GM23338 (cell line): ENCODE measurements at regions not wholly inside any gene's neighbourhood (a gene's known extent, or its start where the extent isn't known, plus 50 kb on each side); places are given as distances from the start of the nearest gene placed in this dataset.

ENCODE experiments used
- ATAC-seq: fragments of 200-7000 bp; cut with Tn5 transposase; 3 replicates; pipeline ENCODE4 v1.9.1; 2020
- DNase-seq: peaks from one replicate; pipeline ENCODE4 v3.0.0-alpha.2; 2015; ENCODE audit warnings: low spot score
- H2AFZ ChIP-seq: fragments of 200-600 bp; sonication (generic); 2 replicates; pipeline ENCODE4 v1.8.0; 2016; ENCODE audit warnings: antibody characterized with exemption, mild to moderate bottlenecking, moderate library complexity
- H3F3A ChIP-seq: fragments of 200-600 bp; sonication (generic); replicated peaks from 2 replicates; pipeline ENCODE4 v1.8.0; 2017; ENCODE audit warnings: antibody characterized with exemption, mixed run types, low read depth
- H3K27ac ChIP-seq: fragments of 200-600 bp; sonication (generic); 2 replicates; pipeline ENCODE4 v1.6.1; 2016; ENCODE audit warnings: low read depth
- H3K27me3 ChIP-seq: fragments of 200-600 bp; sonication (generic); 2 replicates; pipeline ENCODE4 v1.8.0; 2016; ENCODE audit warnings: mild to moderate bottlenecking, mixed run types, moderate library complexity; ENCODE audit not compliant: insufficient read depth
- H3K36me3 ChIP-seq: fragments of 200-600 bp; sonication (generic); 2 replicates; pipeline ENCODE4 v1.8.0; 2016; ENCODE audit warnings: mild to moderate bottlenecking; ENCODE audit not compliant: insufficient read depth
- H3K4me1 ChIP-seq: fragments of 200-600 bp; sonication (generic); 2 replicates; pipeline ENCODE4 v1.8.0; 2016; ENCODE audit warnings: mild to moderate bottlenecking, moderate library complexity; ENCODE audit not compliant: insufficient read depth
- H3K4me2 ChIP-seq: fragments of 200-600 bp; sonication (generic); 2 replicates; pipeline ENCODE4 v1.7.1; 2017; ENCODE audit warnings: mixed run types
- H3K4me3 ChIP-seq: fragments of 200-600 bp; sonication (generic); 2 replicates; pipeline ENCODE4 v1.6.1; 2016; ENCODE audit warnings: mixed run types
- H3K79me2 ChIP-seq: fragments of 200-600 bp; sonication (generic); replicated peaks from 2 replicates; pipeline ENCODE4 v1.8.0; 2017; ENCODE audit warnings: mild to moderate bottlenecking; ENCODE audit not compliant: insufficient read depth
- H3K9me2 ChIP-seq: fragments of 200-600 bp; sonication (generic); 2 replicates; pipeline ENCODE4 v1.8.0; 2017; ENCODE audit not compliant: insufficient read depth
- H4K20me1 ChIP-seq: fragments of 200-600 bp; sonication (generic); replicated peaks from 2 replicates; pipeline ENCODE4 v1.8.0; 2017; ENCODE audit warnings: mild to moderate bottlenecking; ENCODE audit not compliant: insufficient read depth
- H3K27ac Mint-ChIP-seq: 2 replicates; pipeline ENCODE4 v1.8.0; 2020; ENCODE audit warnings: inconsistent platforms, mild to moderate bottlenecking, moderate library complexity, mixed read lengths
- H3K27me3 Mint-ChIP-seq: 3 replicates; pipeline ENCODE4 v1.8.0; 2022; ENCODE audit warnings: low read depth, mild to moderate bottlenecking, moderate library complexity, mixed read lengths, inconsistent platforms; ENCODE audit not compliant: insufficient read depth, poor library complexity
- H3K36me3 Mint-ChIP-seq: 3 replicates; pipeline ENCODE4 v1.8.0; 2021; ENCODE audit warnings: low read depth, mild to moderate bottlenecking, inconsistent platforms, moderate library complexity, mixed read lengths
- H3K4me1 Mint-ChIP-seq: 3 replicates; pipeline ENCODE4 v1.8.0; 2020; ENCODE audit warnings: mild to moderate bottlenecking, inconsistent platforms, mixed read lengths
- H3K4me3 Mint-ChIP-seq: 3 replicates; pipeline ENCODE4 v1.8.0; 2021; ENCODE audit warnings: moderate library complexity, mild to moderate bottlenecking, inconsistent platforms, mixed read lengths
- H3K9me3 Mint-ChIP-seq: 3 replicates; pipeline ENCODE4 v1.8.0; 2020; ENCODE audit warnings: moderate library complexity, mild to moderate bottlenecking, inconsistent platforms, mixed read lengths
- EZH2phosphoT487 ChIP-seq: fragments of 200-600 bp; sonication (generic); IDR thresholded peaks from one replicate; pipeline ENCODE4 v1.8.1; 2018; ENCODE audit warnings: antibody characterized with exemption; ENCODE audit not compliant: unreplicated experiment
- JUNB ChIP-seq: IDR thresholded peaks from one replicate; pipeline ENCODE4 v1.6.1; 2016; ENCODE audit warnings: antibody characterized with exemption; ENCODE audit not compliant: unreplicated experiment
- NANOG ChIP-seq: IDR thresholded peaks from 2 replicates; pipeline ENCODE4 v1.6.1; 2016; ENCODE audit warnings: antibody characterized with exemption, borderline replicate concordance
- POLR2AphosphoS5 ChIP-seq: IDR thresholded peaks from 2 replicates; pipeline ENCODE4 v1.6.1; 2016; ENCODE audit warnings: antibody characterized with exemption, low read depth
- TF ChIP-seq, protein P1 (sequence below): IDR thresholded peaks from one replicate; pipeline ENCODE4 v1.6.1; 2018; ENCODE audit warnings: antibody characterized with exemption; ENCODE audit not compliant: unreplicated experiment
- TF ChIP-seq, protein P2 (sequence below): IDR thresholded peaks from 2 replicates; pipeline ENCODE4 v1.6.1; 2016; ENCODE audit warnings: antibody characterized with exemption
- TF ChIP-seq, protein P3 (sequence below): fragments of 250-450 bp; sonication (Bioruptor Pico); IDR thresholded peaks from 2 replicates; pipeline ENCODE4 v1.5.0; 2020; ENCODE audit warnings: mild to moderate bottlenecking, moderate library complexity

DNA sequence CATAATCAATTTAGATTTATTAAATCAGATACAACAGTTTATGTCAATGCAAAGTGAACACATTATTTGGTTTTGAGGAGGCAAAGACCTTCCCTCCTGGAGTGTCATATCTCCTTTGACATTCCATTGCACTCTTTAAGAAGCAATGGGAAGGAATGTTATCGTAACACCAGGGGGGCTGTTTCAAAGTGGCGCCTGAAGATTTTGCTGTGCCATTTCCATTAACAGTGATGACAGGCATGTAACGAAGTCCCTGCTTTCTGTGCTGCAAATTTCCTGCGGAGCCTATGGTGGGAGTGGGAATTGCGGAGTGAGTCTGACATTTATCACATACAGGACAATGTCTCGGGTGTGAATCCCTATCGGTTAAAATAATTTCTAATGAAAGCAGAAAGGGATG lies 499.6 kb upstream of the RAB6C start (continued):
- TF ChIP-seq JUNB (no peak), NANOG (no peak)
- TF ChIP-seq, protein P1, sequence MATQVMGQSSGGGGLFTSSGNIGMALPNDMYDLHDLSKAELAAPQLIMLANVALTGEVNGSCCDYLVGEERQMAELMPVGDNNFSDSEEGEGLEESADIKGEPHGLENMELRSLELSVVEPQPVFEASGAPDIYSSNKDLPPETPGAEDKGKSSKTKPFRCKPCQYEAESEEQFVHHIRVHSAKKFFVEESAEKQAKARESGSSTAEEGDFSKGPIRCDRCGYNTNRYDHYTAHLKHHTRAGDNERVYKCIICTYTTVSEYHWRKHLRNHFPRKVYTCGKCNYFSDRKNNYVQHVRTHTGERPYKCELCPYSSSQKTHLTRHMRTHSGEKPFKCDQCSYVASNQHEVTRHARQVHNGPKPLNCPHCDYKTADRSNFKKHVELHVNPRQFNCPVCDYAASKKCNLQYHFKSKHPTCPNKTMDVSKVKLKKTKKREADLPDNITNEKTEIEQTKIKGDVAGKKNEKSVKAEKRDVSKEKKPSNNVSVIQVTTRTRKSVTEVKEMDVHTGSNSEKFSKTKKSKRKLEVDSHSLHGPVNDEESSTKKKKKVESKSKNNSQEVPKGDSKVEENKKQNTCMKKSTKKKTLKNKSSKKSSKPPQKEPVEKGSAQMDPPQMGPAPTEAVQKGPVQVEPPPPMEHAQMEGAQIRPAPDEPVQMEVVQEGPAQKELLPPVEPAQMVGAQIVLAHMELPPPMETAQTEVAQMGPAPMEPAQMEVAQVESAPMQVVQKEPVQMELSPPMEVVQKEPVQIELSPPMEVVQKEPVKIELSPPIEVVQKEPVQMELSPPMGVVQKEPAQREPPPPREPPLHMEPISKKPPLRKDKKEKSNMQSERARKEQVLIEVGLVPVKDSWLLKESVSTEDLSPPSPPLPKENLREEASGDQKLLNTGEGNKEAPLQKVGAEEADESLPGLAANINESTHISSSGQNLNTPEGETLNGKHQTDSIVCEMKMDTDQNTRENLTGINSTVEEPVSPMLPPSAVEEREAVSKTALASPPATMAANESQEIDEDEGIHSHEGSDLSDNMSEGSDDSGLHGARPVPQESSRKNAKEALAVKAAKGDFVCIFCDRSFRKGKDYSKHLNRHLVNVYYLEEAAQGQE: no peak
- TF ChIP-seq, protein P2, sequence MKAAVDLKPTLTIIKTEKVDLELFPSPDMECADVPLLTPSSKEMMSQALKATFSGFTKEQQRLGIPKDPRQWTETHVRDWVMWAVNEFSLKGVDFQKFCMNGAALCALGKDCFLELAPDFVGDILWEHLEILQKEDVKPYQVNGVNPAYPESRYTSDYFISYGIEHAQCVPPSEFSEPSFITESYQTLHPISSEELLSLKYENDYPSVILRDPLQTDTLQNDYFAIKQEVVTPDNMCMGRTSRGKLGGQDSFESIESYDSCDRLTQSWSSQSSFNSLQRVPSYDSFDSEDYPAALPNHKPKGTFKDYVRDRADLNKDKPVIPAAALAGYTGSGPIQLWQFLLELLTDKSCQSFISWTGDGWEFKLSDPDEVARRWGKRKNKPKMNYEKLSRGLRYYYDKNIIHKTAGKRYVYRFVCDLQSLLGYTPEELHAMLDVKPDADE: no peak

DNA sequence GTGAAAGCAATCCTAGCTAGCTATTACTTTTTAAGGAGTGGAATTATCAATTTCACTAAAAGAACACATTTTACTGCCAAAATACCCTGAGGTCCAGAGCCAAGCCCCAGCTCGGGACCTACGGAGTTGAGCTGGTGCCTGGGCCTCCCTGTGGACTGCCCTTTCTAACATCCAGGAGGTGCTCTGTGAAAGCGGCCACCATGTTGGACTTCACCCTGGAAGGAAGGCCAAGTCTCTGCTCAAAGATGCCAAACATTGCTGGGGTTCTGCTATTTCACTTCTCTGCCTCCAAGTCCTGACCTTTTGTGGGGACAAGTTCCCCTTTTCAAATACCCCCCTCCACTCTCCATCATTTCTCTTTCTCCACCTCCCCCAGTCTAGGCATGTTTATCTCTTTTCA lies 498.7 kb upstream of the RAB6C start:
- Histone ChIP-seq H3K36me3 (no peaks in the 10 kb centered on the region), H3K4me2 (no peak overlapping the region), H2AFZ (no peak overlapping the region), H3K79me2 (no peaks in the 10 kb centered on the region), H3F3A (no peaks in the 10 kb centered on the region), H4K20me1 (no peaks in the 10 kb centered on the region), H3K27ac (no peak overlapping the region), H3K4me1 (no peaks in the 10 kb centered on the region), H3K9me2 (peaks cover 5% of the 10 kb centered on the region; the same call in 1 of the 2 replicates), H3K4me3 (no peak overlapping the region), H3K27me3 (no peaks in the 10 kb centered on the region)
- Mint-ChIP-seq H3K27ac (no peak overlapping the region), H3K4me1 (peaks cover 12% of the 10 kb centered on the region), H3K36me3 (no peaks in the 10 kb centered on the region; the same call in 2 of the 3 replicates), H3K27me3 (no peaks in the 10 kb centered on the region), H3K4me3 (no peak overlapping the region), H3K9me3 (peaks cover 2% of the 10 kb centered on the region; the same call in 1 of the 3 replicates)
- ATAC-seq (no peak), DNase-seq (no peak)
- TF ChIP-seq EZH2phosphoT487 (no peak), POLR2AphosphoS5 (no peak)
- TF ChIP-seq, protein P3, sequence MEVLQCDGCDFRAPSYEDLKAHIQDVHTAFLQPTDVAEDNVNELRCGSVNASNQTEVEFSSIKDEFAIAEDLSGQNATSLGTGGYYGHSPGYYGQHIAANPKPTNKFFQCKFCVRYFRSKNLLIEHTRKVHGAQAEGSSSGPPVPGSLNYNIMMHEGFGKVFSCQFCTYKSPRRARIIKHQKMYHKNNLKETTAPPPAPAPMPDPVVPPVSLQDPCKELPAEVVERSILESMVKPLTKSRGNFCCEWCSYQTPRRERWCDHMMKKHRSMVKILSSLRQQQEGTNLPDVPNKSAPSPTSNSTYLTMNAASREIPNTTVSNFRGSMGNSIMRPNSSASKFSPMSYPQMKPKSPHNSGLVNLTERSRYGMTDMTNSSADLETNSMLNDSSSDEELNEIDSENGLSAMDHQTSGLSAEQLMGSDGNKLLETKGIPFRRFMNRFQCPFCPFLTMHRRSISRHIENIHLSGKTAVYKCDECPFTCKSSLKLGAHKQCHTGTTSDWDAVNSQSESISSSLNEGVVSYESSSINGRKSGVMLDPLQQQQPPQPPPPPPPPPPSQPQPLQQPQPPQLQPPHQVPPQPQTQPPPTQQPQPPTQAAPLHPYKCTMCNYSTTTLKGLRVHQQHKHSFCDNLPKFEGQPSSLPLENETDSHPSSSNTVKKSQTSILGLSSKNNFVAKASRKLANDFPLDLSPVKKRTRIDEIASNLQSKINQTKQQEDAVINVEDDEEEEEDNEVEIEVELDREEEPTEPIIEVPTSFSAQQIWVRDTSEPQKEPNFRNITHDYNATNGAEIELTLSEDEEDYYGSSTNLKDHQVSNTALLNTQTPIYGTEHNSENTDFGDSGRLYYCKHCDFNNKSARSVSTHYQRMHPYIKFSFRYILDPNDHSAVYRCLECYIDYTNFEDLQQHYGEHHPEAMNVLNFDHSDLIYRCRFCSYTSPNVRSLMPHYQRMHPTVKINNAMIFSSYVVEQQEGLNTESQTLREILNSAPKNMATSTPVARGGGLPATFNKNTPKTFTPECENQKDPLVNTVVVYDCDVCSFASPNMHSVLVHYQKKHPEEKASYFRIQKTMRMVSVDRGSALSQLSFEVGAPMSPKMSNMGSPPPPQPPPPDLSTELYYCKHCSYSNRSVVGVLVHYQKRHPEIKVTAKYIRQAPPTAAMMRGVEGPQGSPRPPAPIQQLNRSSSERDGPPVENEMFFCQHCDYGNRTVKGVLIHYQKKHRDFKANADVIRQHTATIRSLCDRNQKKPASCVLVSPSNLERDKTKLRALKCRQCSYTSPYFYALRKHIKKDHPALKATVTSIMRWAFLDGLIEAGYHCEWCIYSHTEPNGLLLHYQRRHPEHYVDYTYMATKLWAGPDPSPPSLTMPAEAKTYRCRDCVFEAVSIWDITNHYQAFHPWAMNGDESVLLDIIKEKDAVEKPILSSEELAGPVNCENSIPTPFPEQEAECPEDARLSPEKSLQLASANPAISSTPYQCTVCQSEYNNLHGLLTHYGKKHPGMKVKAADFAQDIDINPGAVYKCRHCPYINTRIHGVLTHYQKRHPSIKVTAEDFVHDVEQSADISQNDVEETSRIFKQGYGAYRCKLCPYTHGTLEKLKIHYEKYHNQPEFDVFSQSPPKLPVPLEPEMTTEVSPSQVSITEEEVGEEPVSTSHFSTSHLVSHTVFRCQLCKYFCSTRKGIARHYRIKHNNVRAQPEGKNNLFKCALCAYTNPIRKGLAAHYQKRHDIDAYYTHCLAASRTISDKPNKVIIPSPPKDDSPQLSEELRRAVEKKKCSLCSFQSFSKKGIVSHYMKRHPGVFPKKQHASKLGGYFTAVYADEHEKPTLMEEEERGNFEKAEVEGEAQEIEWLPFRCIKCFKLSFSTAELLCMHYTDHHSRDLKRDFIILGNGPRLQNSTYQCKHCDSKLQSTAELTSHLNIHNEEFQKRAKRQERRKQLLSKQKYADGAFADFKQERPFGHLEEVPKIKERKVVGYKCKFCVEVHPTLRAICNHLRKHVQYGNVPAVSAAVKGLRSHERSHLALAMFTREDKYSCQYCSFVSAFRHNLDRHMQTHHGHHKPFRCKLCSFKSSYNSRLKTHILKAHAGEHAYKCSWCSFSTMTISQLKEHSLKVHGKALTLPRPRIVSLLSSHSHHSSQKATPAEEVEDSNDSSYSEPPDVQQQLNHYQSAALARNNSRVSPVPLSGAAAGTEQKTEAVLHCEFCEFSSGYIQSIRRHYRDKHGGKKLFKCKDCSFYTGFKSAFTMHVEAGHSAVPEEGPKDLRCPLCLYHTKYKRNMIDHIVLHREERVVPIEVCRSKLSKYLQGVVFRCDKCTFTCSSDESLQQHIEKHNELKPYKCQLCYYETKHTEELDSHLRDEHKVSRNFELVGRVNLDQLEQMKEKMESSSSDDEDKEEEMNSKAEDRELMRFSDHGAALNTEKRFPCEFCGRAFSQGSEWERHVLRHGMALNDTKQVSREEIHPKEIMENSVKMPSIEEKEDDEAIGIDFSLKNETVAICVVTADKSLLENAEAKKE (CRISPR knock-in tag): no peak
